8988T (cell line): ENCODE measurements at regions not wholly inside any gene's neighbourhood (a gene's known extent, or its start where the extent isn't known, plus 50 kb on each side); places are given as distances from the start of the nearest gene placed in this dataset.
"Not testable (repeated sequence)": the region's sequence is repeated elsewhere in the genome, so short reads cannot be mapped to it uniquely, and the experiment has no call there.

Source experiments
- DNase-seq: peaks from one replicate; pipeline ENCODE4 v3.0.0; 2011

- no peak for DNase-seq
Measured at GRCh38 chr3:158026236-158026635, 80.0 kb downstream of the SHOX2 start.

- DNase-seq, result not testable (repeated sequence)
Measured at GRCh38 chr3:158019897-158020296, 86.3 kb downstream of the SHOX2 start.

GRCh38 chr3:158018462-158018861 lies 87.8 kb downstream of the SHOX2 start:
- no peak for DNase-seq

GRCh38 chr3:158012901-158013300 lies 93.3 kb downstream of the SHOX2 start:
- no peak for DNase-seq

GRCh38 chr3:158005391-158006100 lies 100.7 kb downstream of the SHOX2 start:
- no peak for DNase-seq

GRCh38 chr3:157999246-157999645 lies 107.0 kb downstream of the SHOX2 start:
- DNase-seq, result no peak

GRCh38 chr3:157982359-157982758 lies 123.9 kb downstream of the SHOX2 start:
- DNase-seq, result no peak

GRCh38 chr3:157981819-157982218 lies 124.4 kb downstream of the SHOX2 start:
- no peak for DNase-seq

- DNase-seq, result no peak
Measured at GRCh38 chr3:157979022-157979421, 127.2 kb downstream of the SHOX2 start.

- DNase-seq, result no peak
Measured at GRCh38 chr3:157961665-157962064, 144.6 kb downstream of the SHOX2 start.

GRCh38 chr3:157958457-157958856 lies 147.8 kb downstream of the SHOX2 start:
- DNase-seq, result no peak

- DNase-seq, result no peak
Measured at GRCh38 chr3:157956850-157957249, 149.4 kb downstream of the SHOX2 start.

- DNase-seq, result no peak
Measured at GRCh38 chr3:157956176-157956575, 150.0 kb downstream of the SHOX2 start.

- DNase-seq, result no peak
Measured at GRCh38 chr3:157953565-157953964, 152.7 kb downstream of the SHOX2 start.

- no peak for DNase-seq
Measured at GRCh38 chr3:157948605-157949383, 157.4 kb downstream of the SHOX2 start.

- no peak for DNase-seq
Measured at GRCh38 chr3:157939166-157939565, 167.1 kb downstream of the SHOX2 start.

GRCh38 chr3:157938154-157938779 lies 168.0 kb downstream of the SHOX2 start:
- DNase-seq, result no peak

GRCh38 chr3:157931517-157931916 lies 174.7 kb downstream of the SHOX2 start:
- DNase-seq, result no peak

- no peak for DNase-seq
Measured at GRCh38 chr3:157930000-157930780, 176.0 kb downstream of the SHOX2 start.

GRCh38 chr3:157926822-157927221 lies 179.4 kb downstream of the SHOX2 start:
- DNase-seq, result no peak

GRCh38 chr3:157922614-157923013 lies 183.6 kb downstream of the SHOX2 start:
- DNase-seq, result no peak

- DNase-seq, result no peak
Measured at GRCh38 chr3:157921811-157922210, 184.4 kb downstream of the SHOX2 start.
